ENCODE measurements at regions not wholly inside any gene's neighbourhood (a gene's known extent, or its start where the extent isn't known, plus 50 kb on each side); places are given as distances from the start of the nearest gene placed in this dataset.
"Not testable (repeated sequence)": the region's sequence is repeated elsewhere in the genome, so short reads cannot be mapped to it uniquely, and the experiment has no call there.

- no peak for DNase-seq (ENCODE audit: low spot score)
These were observed 98.1 kb upstream of the MARCKS start for GRCh38 chr6:113758826-113759574.

GRCh38 chr6:113762641-113763040 is 94.5 kb upstream of the MARCKS start:
- DNase-seq (ENCODE audit: low spot score), result no peak

- DNase-seq (ENCODE audit: low spot score), result no peak
These were observed 93.8 kb upstream of the MARCKS start for GRCh38 chr6:113763311-113763766.

- DNase-seq (ENCODE audit: low spot score), result no peak
These were observed 93.3 kb upstream of the MARCKS start for GRCh38 chr6:113763876-113764275.

- DNase-seq (ENCODE audit: low spot score), result no peak
These were observed 91.2 kb upstream of the MARCKS start for GRCh38 chr6:113765909-113766308.

- no peak for DNase-seq (ENCODE audit: low spot score)
These were observed 89.2 kb upstream of the MARCKS start for GRCh38 chr6:113767985-113768384.

- DNase-seq (ENCODE audit: low spot score), result no peak
These were observed 84.2 kb upstream of the MARCKS start for GRCh38 chr6:113772961-113773360.

GRCh38 chr6:113774127-113774825 is 82.9 kb upstream of the MARCKS start:
- no peak for DNase-seq (ENCODE audit: low spot score)

- DNase-seq (ENCODE audit: low spot score), result no peak
These were observed 80.1 kb upstream of the MARCKS start for GRCh38 chr6:113776998-113777397.

- no peak for DNase-seq (ENCODE audit: low spot score)
These were observed 79.5 kb upstream of the MARCKS start for GRCh38 chr6:113777601-113778000.

- no peak for DNase-seq (ENCODE audit: low spot score)
These were observed 77.5 kb upstream of the MARCKS start for GRCh38 chr6:113779656-113780055.

- DNase-seq (ENCODE audit: low spot score), result no peak
These were observed 74.5 kb upstream of the MARCKS start for GRCh38 chr6:113782636-113783035.

GRCh38 chr6:113786168-113786567 is 71.0 kb upstream of the MARCKS start:
- DNase-seq (ENCODE audit: low spot score), result no peak

- DNase-seq (ENCODE audit: low spot score), result no peak
These were observed 68.6 kb upstream of the MARCKS start for GRCh38 chr6:113788586-113788985.

GRCh38 chr6:113791225-113791624 is 65.9 kb upstream of the MARCKS start:
- not testable (repeated sequence) for DNase-seq (ENCODE audit: low spot score)

GRCh38 chr6:113795371-113795770 is 61.8 kb upstream of the MARCKS start:
- not testable (repeated sequence) for DNase-seq (ENCODE audit: low spot score)

GRCh38 chr6:113796038-113796437 is 61.1 kb upstream of the MARCKS start:
- no peak for DNase-seq (ENCODE audit: low spot score)

- DNase-seq (ENCODE audit: low spot score), result no peak
These were observed 54.4 kb upstream of the MARCKS start for GRCh38 chr6:113802779-113803178.

- no peak for DNase-seq (ENCODE audit: low spot score)
These were observed 51.9 kb upstream of the MARCKS start for GRCh38 chr6:113805173-113805790.

- no peak for DNase-seq (ENCODE audit: low spot score)
These were observed 51.2 kb upstream of the MARCKS start for GRCh38 chr6:113805811-113806495.
